ENCODE measurements at regions not wholly inside any gene's neighbourhood (a gene's known extent, or its start where the extent isn't known, plus 50 kb on each side); places are given as distances from the start of the nearest gene placed in this dataset.

- DNase-seq (ENCODE audit: low read depth, low spot score) (no peak), ATAC-seq (no peak)
- TF ChIP-seq CEBPB (IDR thresholded peaks at IDR 0.05; ENCODE audit: low read depth), result no peak
- no peak for TF ChIP-seq EGR1 (IDR thresholded peaks at IDR 0.05; ENCODE audit: low read depth)
- no peak for TF ChIP-seq SIN3A (IDR thresholded peaks at IDR 0.05; ENCODE audit: low read depth)
- TF ChIP-seq TCF7L2 (IDR thresholded peaks at IDR 0.05; ENCODE audit: borderline replicate concordance, extremely low read depth, insufficient read depth, insufficient read length), result no peak
- no peak overlapping the region for H3K27ac ChIP-seq (ENCODE audit: low read depth, low read length)
- RAD21 ChIA-PET (ENCODE audit: low non-redundant PET in 1 of 2, low total read pairs in 2 of 2, uncharacterized antibody in 2 of 2, unreplicated experiment in 2 of 2), result no interaction called here
- H3K9ac ChIP-seq (ENCODE audit: low read length), result no peak overlapping the region
- no peaks in the 10 kb centered on the region; the same call in 1 of the 2 replicates for H4K20me1 ChIP-seq (ENCODE audit: insufficient read depth)
- H3K9me2 ChIP-seq (ENCODE audit: insufficient read depth), result no peaks in the 10 kb centered on the region
- no peak overlapping the region for H3K4me3 ChIP-seq (replicated peaks in 1 of 2; ENCODE audit: low read depth in 1 of 2, low read length in 2 of 2)
- H2AFZ ChIP-seq (ENCODE audit: low read depth, low read length, poor library complexity, severe bottlenecking), result no peak overlapping the region
- H3K79me2 ChIP-seq (ENCODE audit: insufficient read depth, low read length), result peaks cover 95% of the 10 kb centered on the region
- no peaks in the 10 kb centered on the region for H3K9me3 ChIP-seq (ENCODE audit: control insufficient read depth in 1 of 2, insufficient read depth in 1 of 2, low read depth in 1 of 2, low read length in 2 of 2)
- BruUV-seq (replicated peaks), result no TSS peak
- H3K36me3 ChIP-seq (ENCODE audit: control insufficient read depth in 1 of 2, insufficient read depth in 2 of 2, low read length in 2 of 2), result no peaks in the 10 kb centered on the region
- H3K4me2 ChIP-seq (ENCODE audit: low read length), result no peak overlapping the region
- peaks cover 16 to 32% of the 10 kb centered on the region in 2 experiments for H3K4me1 ChIP-seq (ENCODE audit: control insufficient read depth in 1 of 2, insufficient read depth in 2 of 2, low read length in 2 of 2)
- intact Hi-C loops (cut with micrococcal nuclease), result no loop called here
- H3K27me3 ChIP-seq (ENCODE audit: insufficient read depth, low read length), result no peaks in the 10 kb centered on the region
- POLR2A ChIA-PET, result no interaction called here
- CTCF ChIA-PET, result no interaction called here
Observed at GRCh38 chr22:42192547-42192946, 61.9 kb upstream of the CYP2D6 start.

- RAD21 ChIA-PET (ENCODE audit: low non-redundant PET in 1 of 2, low total read pairs in 2 of 2, uncharacterized antibody in 2 of 2, unreplicated experiment in 2 of 2), result no interaction called here
- no peak overlapping the region for H3K9ac ChIP-seq (ENCODE audit: low read length)
- H4K20me1 ChIP-seq (ENCODE audit: insufficient read depth), result peaks cover 4% of the 10 kb centered on the region; the same call in 1 of the 2 replicates
- DNase-seq (ENCODE audit: low read depth, low spot score) (no peak), ATAC-seq (peak; percentile 23; the same call in 1 of the 2 replicates)
- TF ChIP-seq ZFX (IDR thresholded peaks at IDR 0.05) (no peak), EZH2phosphoT487 (IDR thresholded peaks at IDR 0.05; ENCODE audit: borderline replicate concordance) (no peak), FOSL1 (IDR thresholded peaks at IDR 0.05; ENCODE audit: low read depth) (no peak), CBX3 (IDR thresholded peaks at IDR 0.05; ENCODE audit: low read depth) (no peak), TCF7L2 (IDR thresholded peaks at IDR 0.05; ENCODE audit: borderline replicate concordance, extremely low read depth, insufficient read depth, insufficient read length) (no peak), SP1 (IDR thresholded peaks at IDR 0.05; ENCODE audit: low read depth) (no peak), ELF1 (IDR thresholded peaks at IDR 0.05; ENCODE audit: borderline replicate concordance, low read depth) (no peak), RAD21 (IDR thresholded peaks at IDR 0.05; ENCODE audit: low read depth) (no peak), POLR2A (IDR thresholded peaks at IDR 0.05; ENCODE audit: borderline replicate concordance, extremely low read depth, insufficient read depth, insufficient read length) (no peak), JUND (IDR thresholded peaks at IDR 0.05) (no peak), POLR2AphosphoS5 (IDR thresholded peaks at IDR 0.05; ENCODE audit: low read depth, low read length) (no peak), YY1 (IDR thresholded peaks at IDR 0.05; ENCODE audit: extremely low read depth, insufficient replicate concordance, low read depth, low read length) (no peak), EZH2 (IDR thresholded peaks at IDR 0.05) (no peak), SRF (IDR thresholded peaks at IDR 0.05; ENCODE audit: low read depth) (no peak), ZBTB33 (IDR thresholded peaks at IDR 0.05; ENCODE audit: extremely low read depth, insufficient replicate concordance, low read length) (no peak), CEBPB (IDR thresholded peaks at IDR 0.05; ENCODE audit: low read depth) (no peak), CTCF (IDR thresholded peaks at IDR 0.05 in 2 of 3, conservative IDR thresholded peaks at IDR 0.05 in 1 of 3; ENCODE audit: borderline replicate concordance in 1 of 3, insufficient read depth in 1 of 3, low read depth in 2 of 3, low read length in 2 of 3) (no peak), MAX (IDR thresholded peaks at IDR 0.05) (no peak)
- no TSS peak for BruUV-seq (replicated peaks)
- H3K79me2 ChIP-seq (ENCODE audit: insufficient read depth, low read length), result peaks cover 97% of the 10 kb centered on the region
- intact Hi-C loops (cut with micrococcal nuclease), result no loop called here
- H3K9me3 ChIP-seq (ENCODE audit: control insufficient read depth in 1 of 2, insufficient read depth in 1 of 2, low read depth in 1 of 2, low read length in 2 of 2), result no peaks in the 10 kb centered on the region
- H3K36me3 ChIP-seq (ENCODE audit: control insufficient read depth in 1 of 2, insufficient read depth in 2 of 2, low read length in 2 of 2), result no peaks in the 10 kb centered on the region
- H3K4me2 ChIP-seq (ENCODE audit: low read length), result peak overlapping the region; percentile 1; the same call in 1 of the 2 replicates
- H3K4me1 ChIP-seq (ENCODE audit: control insufficient read depth in 1 of 2, insufficient read depth in 2 of 2, low read length in 2 of 2), result peaks cover 16 to 32% of the 10 kb centered on the region in 2 experiments
- no peak overlapping the region for H3K4me3 ChIP-seq (replicated peaks in 1 of 2; ENCODE audit: low read depth in 1 of 2, low read length in 2 of 2)
- no peak overlapping the region for H3K27ac ChIP-seq (ENCODE audit: low read depth, low read length)
- no peaks in the 10 kb centered on the region for H3K9me2 ChIP-seq (ENCODE audit: insufficient read depth)
- POLR2A ChIA-PET, result no interaction called here
- H2AFZ ChIP-seq (ENCODE audit: low read depth, low read length, poor library complexity, severe bottlenecking), result no peak overlapping the region
- no peaks in the 10 kb centered on the region for H3K27me3 ChIP-seq (ENCODE audit: insufficient read depth, low read length)
- CTCF ChIA-PET, result no interaction called here
Observed at GRCh38 chr22:42190274-42190673, 59.7 kb upstream of the CYP2D6 start.

Data from HCT116 (cell line).